ENCODE measurements at regions not wholly inside any gene's neighbourhood (a gene's known extent, or its start where the extent isn't known, plus 50 kb on each side); places are given as distances from the start of the nearest gene placed in this dataset.

DNA sequence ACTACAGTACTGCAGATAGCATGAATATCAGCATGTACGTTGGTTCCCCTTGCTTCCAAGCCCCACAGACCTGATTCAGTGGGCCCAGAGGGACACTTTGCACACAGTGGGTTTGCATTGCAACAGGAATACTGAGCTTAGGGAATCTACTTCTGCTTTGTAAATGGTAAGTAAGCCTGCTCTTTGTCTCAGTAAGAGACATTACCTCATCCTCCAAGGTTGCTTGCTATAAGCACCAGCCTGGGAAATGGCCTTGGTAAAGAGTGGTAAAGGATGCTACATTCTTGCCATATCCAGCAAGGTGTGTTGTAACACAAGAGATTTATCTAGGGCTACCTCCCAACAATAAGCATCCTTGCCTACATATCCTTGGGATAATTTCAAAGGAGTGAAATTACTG is 730.5 kb downstream of the INHBA start:
- TF ChIP-seq SMC3 (IDR thresholded peaks at IDR 0.05; ENCODE audit: borderline replicate concordance, low read length): no peak
- no peak for TF ChIP-seq POLR2A (IDR thresholded peaks at IDR 0.05; ENCODE audit: low read depth, low read length)
- no peak for TF ChIP-seq EP300 (IDR thresholded peaks at IDR 0.05; ENCODE audit: borderline replicate concordance in 1 of 2, control insufficient read depth in 1 of 2, low read depth in 2 of 2, low read length in 2 of 2)

Data from GM12878 (cell line).